Fibroblast of villous mesenchyme (primary cell): ENCODE measurements at regions not wholly inside any gene's neighbourhood (a gene's known extent, or its start where the extent isn't known, plus 50 kb on each side); places are given as distances from the start of the nearest gene placed in this dataset.

Experiments used
- DNase-seq: peaks from one replicate; pipeline ENCODE4 v3.0.0-alpha.2; 2010; ENCODE audit warnings: low read depth
- H3K4me3 ChIP-seq: 2 replicates; pipeline ENCODE4 v1.5.1; 2011; ENCODE audit warnings: low read depth, mild to moderate bottlenecking, low read length
- TF ChIP-seq, protein P1 (sequence below): IDR thresholded peaks from 2 replicates; pipeline ENCODE4 v1.5.1; 2012; ENCODE audit warnings: low read depth, mild to moderate bottlenecking, low read length; ENCODE audit not compliant: insufficient read depth

DNA sequence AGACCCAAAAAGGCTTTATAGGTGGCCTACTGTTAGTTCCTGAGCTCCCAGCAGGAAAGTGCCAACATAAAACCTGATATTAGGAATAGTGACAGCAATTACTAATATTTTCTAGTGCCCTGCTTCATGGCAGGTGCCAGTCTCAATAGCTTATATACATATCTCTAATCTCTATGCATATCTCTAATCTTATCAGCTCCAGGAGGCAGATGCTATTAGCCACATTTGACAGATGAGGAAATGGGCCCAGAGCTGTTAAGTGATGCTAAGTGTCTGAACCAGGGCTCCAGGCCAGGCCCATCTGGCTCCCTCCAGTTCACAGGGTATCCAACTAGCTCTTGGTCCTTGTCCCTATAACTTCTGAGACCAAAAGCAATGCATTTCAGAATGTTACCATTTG, 142.5 kb downstream of the CHIC2 start:
- TF ChIP-seq, protein P1, sequence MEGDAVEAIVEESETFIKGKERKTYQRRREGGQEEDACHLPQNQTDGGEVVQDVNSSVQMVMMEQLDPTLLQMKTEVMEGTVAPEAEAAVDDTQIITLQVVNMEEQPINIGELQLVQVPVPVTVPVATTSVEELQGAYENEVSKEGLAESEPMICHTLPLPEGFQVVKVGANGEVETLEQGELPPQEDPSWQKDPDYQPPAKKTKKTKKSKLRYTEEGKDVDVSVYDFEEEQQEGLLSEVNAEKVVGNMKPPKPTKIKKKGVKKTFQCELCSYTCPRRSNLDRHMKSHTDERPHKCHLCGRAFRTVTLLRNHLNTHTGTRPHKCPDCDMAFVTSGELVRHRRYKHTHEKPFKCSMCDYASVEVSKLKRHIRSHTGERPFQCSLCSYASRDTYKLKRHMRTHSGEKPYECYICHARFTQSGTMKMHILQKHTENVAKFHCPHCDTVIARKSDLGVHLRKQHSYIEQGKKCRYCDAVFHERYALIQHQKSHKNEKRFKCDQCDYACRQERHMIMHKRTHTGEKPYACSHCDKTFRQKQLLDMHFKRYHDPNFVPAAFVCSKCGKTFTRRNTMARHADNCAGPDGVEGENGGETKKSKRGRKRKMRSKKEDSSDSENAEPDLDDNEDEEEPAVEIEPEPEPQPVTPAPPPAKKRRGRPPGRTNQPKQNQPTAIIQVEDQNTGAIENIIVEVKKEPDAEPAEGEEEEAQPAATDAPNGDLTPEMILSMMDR: no peak
- DNase-seq: no peak
- no peak overlapping the region for H3K4me3 ChIP-seq

DNA sequence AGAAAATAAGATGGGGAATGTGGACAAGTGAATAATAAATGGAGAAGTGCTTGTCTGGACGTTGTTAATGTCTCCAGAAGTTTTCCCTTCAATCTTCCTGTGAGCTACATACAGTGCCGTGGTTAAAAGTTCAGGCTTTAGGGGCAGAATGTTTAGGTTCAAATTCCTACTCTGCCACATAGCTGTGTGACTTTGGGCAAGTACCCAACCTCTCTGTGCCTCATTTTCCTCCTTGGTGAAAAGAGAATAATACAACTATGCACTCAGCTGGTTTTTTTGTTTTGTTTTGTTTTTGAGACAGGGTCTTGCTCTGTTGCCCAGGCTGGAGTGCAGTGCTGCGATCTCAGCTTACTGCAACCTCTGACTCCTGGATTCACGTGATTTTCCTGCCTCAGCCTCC, 143.5 kb downstream of the CHIC2 start:
- DNase-seq: no peak
- TF ChIP-seq, protein P1: no peak
- no peak overlapping the region for H3K4me3 ChIP-seq

DNA sequence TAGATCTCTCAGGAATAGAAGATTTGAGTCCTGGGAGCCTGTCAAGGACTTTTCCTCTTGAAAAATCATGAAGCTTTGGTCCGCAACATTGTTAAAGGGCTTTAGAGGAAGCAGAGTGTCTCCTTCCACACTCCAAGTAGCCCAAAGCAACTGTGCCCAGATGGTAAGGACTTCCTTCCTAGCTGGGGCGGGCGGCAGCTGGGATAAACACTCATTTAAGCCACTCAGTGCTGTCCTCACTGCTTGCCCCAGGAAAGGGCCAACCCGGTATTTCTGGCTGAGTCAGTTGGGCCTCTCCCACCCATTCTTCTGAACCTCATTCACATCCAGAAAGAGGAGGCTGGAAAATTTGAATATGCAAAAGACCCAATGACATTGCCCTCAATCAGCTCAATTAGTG, 144.3 kb downstream of the CHIC2 start:
- TF ChIP-seq, protein P1: no peak
- no peak overlapping the region for H3K4me3 ChIP-seq
- DNase-seq: no peak

DNA sequence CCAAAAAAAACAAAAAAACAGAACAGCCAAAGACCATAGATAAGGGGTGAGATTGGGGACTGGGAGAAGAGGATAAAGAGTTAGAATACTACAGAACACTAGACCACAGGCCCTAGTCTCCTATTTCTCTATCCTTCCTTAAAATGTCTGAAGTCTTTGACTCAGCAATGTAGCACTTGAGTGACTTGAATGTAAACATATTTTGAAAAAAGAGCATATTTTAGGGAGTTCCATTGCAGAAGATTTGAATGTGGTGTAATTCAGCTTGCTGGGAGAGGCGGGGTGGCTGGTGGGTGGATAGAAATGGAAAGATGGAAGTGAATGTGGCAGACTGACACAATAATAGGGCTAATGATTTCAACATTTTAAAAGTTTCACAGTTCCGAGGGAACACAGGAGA, 144.9 kb downstream of the CHIC2 start:
- no peak for DNase-seq
- H3K4me3 ChIP-seq: no peak overlapping the region
- TF ChIP-seq, protein P1: no peak

DNA sequence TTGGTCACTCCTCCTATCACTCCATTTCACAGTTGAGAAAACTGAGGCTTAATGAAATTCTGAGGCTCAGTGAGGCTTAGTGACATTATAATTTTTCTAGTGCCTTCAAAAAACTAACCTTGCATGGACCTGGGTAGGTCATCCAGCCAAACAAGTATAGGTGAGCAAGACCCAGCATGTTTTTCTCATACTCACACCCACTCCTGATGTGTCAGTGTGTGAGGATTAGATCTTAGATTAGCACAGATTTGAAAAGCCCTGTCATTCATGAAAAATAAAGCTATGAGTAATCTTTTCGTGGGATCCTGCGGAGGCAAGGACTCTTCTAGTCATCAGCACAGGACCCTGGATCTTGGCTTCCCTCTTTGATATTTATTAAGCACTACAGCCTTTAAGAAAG, 146.7 kb downstream of the CHIC2 start:
- TF ChIP-seq, protein P1: no peak
- no peak for DNase-seq
- no peak overlapping the region for H3K4me3 ChIP-seq

- TF ChIP-seq, protein P1: no peak
- H3K4me3 ChIP-seq: no peak overlapping the region
- DNase-seq: no peak
These were observed 147.9 kb downstream of the CHIC2 start for GRCh38 chr4:53916431-53916889.

DNA sequence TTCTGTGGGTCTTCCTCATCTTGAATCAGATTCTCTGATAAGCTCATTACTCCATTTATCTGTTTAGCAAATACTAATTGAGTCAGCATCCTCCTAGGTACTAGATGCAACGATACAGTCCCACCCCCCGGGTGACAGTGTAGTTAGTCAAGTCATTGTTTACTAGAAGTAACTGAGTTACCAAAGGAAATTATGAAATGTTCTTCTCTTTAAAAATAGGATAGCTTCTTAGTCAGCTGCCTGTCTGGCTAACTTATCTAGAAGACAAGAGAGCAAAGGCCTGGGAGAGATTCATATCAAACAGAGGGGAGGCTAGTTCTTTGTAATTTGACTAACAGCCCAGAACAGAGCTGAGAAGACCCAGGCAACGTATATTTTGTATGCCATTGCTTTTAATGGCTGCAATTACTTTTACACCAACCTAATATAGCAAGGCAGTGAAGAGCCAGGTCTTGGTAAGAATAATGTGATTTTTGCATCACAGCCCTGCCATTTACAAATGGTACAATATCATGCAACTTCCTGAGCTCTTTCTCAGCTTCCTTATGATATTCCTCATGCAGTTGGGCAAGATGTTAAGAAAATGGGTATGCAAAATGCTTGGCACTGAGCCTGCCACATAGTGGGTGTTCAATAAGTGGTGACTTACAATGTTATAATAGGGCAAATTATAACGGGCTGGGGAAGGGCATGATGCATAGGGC, 149.9 kb downstream of the CHIC2 start:
- H3K4me3 ChIP-seq: no peak overlapping the region
- TF ChIP-seq, protein P1: no peak
- DNase-seq: peak; percentile 89
